Breast epithelium (tissue), 4 donors: ENCODE measurements at regions not wholly inside any gene's neighbourhood (a gene's known extent, or its start where the extent isn't known, plus 50 kb on each side); places are given as distances from the start of the nearest gene placed in this dataset.

Experiments used
- DNase-seq, 2 donors: peaks; one replicate each; pipeline ENCODE4 v3.0.0-alpha.2; 2019; ENCODE audit warnings: low spot score in 2 of 2
- H3K27ac ChIP-seq, 2 donors: fragments of 200-600 bp; sonication (generic) in 1 of 2; one replicate each; pipeline ENCODE4 v1.5.1; 2016 to 2019; ENCODE audit warnings: mild to moderate bottlenecking in 1 of 2
- H3K27me3 ChIP-seq, 2 donors: fragments of 200-600 bp; sonication (generic) in 1 of 2; one replicate each; pipeline versions ENCODE4 v1.5.1 to v1.6.0; 2017 to 2019; ENCODE audit warnings: control low read depth in 1 of 2, mild to moderate bottlenecking in 1 of 2
- H3K36me3 ChIP-seq: fragments of 200-600 bp; one replicate; pipeline ENCODE4 v1.5.1; 2019
- H3K4me1 ChIP-seq, 2 donors: fragments of 200-600 bp; sonication (generic); one replicate each; pipeline ENCODE4 v1.5.1; 2016 to 2019; ENCODE audit warnings: control low read depth in 1 of 2
- H3K4me3 ChIP-seq, 3 donors: fragments of 200-600 bp; sonication (generic); 1 replicate in 2 of 3; 2 replicates in 1 of 3; pipeline ENCODE4 v1.5.1; 2016 to 2019; ENCODE audit warnings: mild to moderate bottlenecking in 3 of 3, moderate library complexity in 2 of 3
- H3K9me3 ChIP-seq, 2 donors: fragments of 200-600 bp; sonication (generic) in 1 of 2; one replicate each; pipeline ENCODE4 v1.5.1; 2016 to 2019; ENCODE audit warnings: control low read depth in 1 of 2
- CTCF ChIP-seq, 3 donors: fragments of 450-650 bp; IDR thresholded peaks; one replicate each; pipeline ENCODE4 v1.5.1; 2016 to 2017; ENCODE audit warnings: antibody characterized with exemption in 3 of 3, mild to moderate bottlenecking in 3 of 3, moderate library complexity in 3 of 3
- POLR2A ChIP-seq: fragments of 450-650 bp; IDR thresholded peaks from one replicate; pipeline ENCODE4 v1.6.1; 2016; ENCODE audit warnings: antibody characterized with exemption, mild to moderate bottlenecking, moderate library complexity
- POLR2AphosphoS5 ChIP-seq, 3 donors: sonication (generic); formaldehyde crosslinking; IDR thresholded peaks; one replicate each; pipeline ENCODE4 v1.6.1; 2017; ENCODE audit warnings: antibody characterized with exemption in 3 of 3
- intact Hi-C: fragments of 100-400 bp; cut with DNase I; formaldehyde crosslinking; loops from one replicate; pipeline ENCODE4 v1.15.1; 2023; ENCODE audit warnings: low total_unique reads

- no peaks in the 10 kb centered on the region for H3K27me3 ChIP-seq
- intact Hi-C loops: no loop called here
- H3K9me3 ChIP-seq: no peaks in the 10 kb centered on the region
- no peak overlapping the region for H3K27ac ChIP-seq
- no peak for DNase-seq
- no peaks in the 10 kb centered on the region for H3K36me3 ChIP-seq
- H3K4me1 ChIP-seq: no peaks in the 10 kb centered on the region
- TF ChIP-seq POLR2A (no peak), CTCF (IDR thresholded peaks at IDR 0.05) (no peak), POLR2AphosphoS5 (IDR thresholded peaks at IDR 0.05) (no peak)
- no peak overlapping the region for H3K4me3 ChIP-seq
Observed at GRCh38 chr9:28014212-28014611, 440.9 kb upstream of the C9orf72 start.

GRCh38 chr9:28024676-28025075, 451.4 kb upstream of the C9orf72 start:
- DNase-seq: no peak
- TF ChIP-seq POLR2AphosphoS5 (IDR thresholded peaks at IDR 0.05) (no peak), CTCF (IDR thresholded peaks at IDR 0.05) (no peak), POLR2A (no peak)
- H3K9me3 ChIP-seq: no peaks in the 10 kb centered on the region
- intact Hi-C loops: no loop called here
- no peaks in the 10 kb centered on the region for H3K36me3 ChIP-seq
- H3K4me3 ChIP-seq: no peak overlapping the region
- H3K27ac ChIP-seq: no peak overlapping the region
- H3K4me1 ChIP-seq: no peaks in the 10 kb centered on the region
- no peaks in the 10 kb centered on the region for H3K27me3 ChIP-seq

- Histone ChIP-seq H3K36me3 (no peaks in the 10 kb centered on the region), H3K4me1 (no peaks in the 10 kb centered on the region), H3K27me3 (no peaks in the 10 kb centered on the region), H3K27ac (no peak overlapping the region), H3K4me3 (no peak overlapping the region), H3K9me3 (no peaks in the 10 kb centered on the region)
- no peak for DNase-seq
- intact Hi-C loops: no loop called here
- TF ChIP-seq POLR2A (no peak), CTCF (IDR thresholded peaks at IDR 0.05) (no peak), POLR2AphosphoS5 (IDR thresholded peaks at IDR 0.05) (no peak)
Observed at GRCh38 chr9:28025186-28025585, 451.9 kb upstream of the C9orf72 start.

- intact Hi-C loops: no loop called here
- no peaks in the 10 kb centered on the region for H3K9me3 ChIP-seq
Observed at GRCh38 chr9:28031521-28032267, 458.4 kb upstream of the C9orf72 start.

GRCh38 chr9:28032268-28032590, 458.9 kb upstream of the C9orf72 start:
- Histone ChIP-seq H3K4me3 (no peak overlapping the region), H3K4me1 (no peaks in the 10 kb centered on the region), H3K27me3 (no peaks in the 10 kb centered on the region), H3K9me3 (no peaks in the 10 kb centered on the region), H3K27ac (no peak overlapping the region), H3K36me3 (no peaks in the 10 kb centered on the region)
- TF ChIP-seq POLR2A (no peak), CTCF (IDR thresholded peaks at IDR 0.05) (no peak), POLR2AphosphoS5 (IDR thresholded peaks at IDR 0.05) (no peak)
- DNase-seq: no peak
- intact Hi-C loops: no loop called here

More at GRCh38 chr9:28031521-28032267, 458.4 kb upstream of the C9orf72 start:
- DNase-seq: no peak
- no peak overlapping the region for H3K27ac ChIP-seq
- no peaks in the 10 kb centered on the region for H3K4me1 ChIP-seq
- TF ChIP-seq POLR2A (no peak), POLR2AphosphoS5 (IDR thresholded peaks at IDR 0.05) (no peak), CTCF (IDR thresholded peaks at IDR 0.05) (no peak)
- no peak overlapping the region for H3K4me3 ChIP-seq
- H3K36me3 ChIP-seq: no peaks in the 10 kb centered on the region
- no peaks in the 10 kb centered on the region for H3K27me3 ChIP-seq
